HepG2 (cell line): ENCODE measurements at regions not wholly inside any gene's neighbourhood (a gene's known extent, or its start where the extent isn't known, plus 50 kb on each side); places are given as distances from the start of the nearest gene placed in this dataset.

ENCODE experiments used
- ATAC-seq: fragments of 200-7000 bp; cut with Tn5 transposase; 3 replicates; pipeline ENCODE4 v1.9.1; 2020; ENCODE audit warnings: mild to moderate bottlenecking, moderate library complexity
- BruUV-seq: library from RNA; stranded (reverse); fragments of 400-500 nt; replicated peaks from 2 replicates; lab custom pipeline; 2021; lab: Mats Ljungman, UMichigan
- CTCF ChIA-PET: fragments of 300-600 bp; formaldehyde crosslinking; extraction: SDS; loops from one replicate; lab custom pipeline; 2021; ENCODE audit warnings: low total read pairs, inconsistent platforms, low intra/inter-chr PET ratio; lab: Yijun Ruan, JAX
- POLR2A ChIA-PET: fragments of 350-600 bp; sonication (Branson Sonifier 250); formaldehyde crosslinking; loops from one replicate; lab custom pipeline; 2020; ENCODE audit warnings: antibody characterized with exemption, inconsistent platforms; lab: Yijun Ruan, JAX
- DNase-seq: peaks from one replicate; pipeline ENCODE4 v3.0.0-alpha.2; 2015; ENCODE audit warnings: low spot score
- FAIRE-seq: peaks from 3 replicates; lab custom pipeline; 2011; peaks lifted over from hg19 to GRCh38; lab: Jason Lieb, UNC
- H2AFZ ChIP-seq: one replicate; pipeline ENCODE4 v1.6.1; 2011; ENCODE audit warnings: low read length, inconsistent platforms
- H3K27ac ChIP-seq: fragments of 300-600 bp; 3 replicates; pipeline ENCODE4 v1.8.0; 2011; ENCODE audit warnings: mixed run types, mild to moderate bottlenecking, mixed read lengths, low read length, inconsistent platforms; ENCODE audit not compliant: insufficient read depth; ENCODE audit errors: extremely low read length
- H3K27me3 ChIP-seq, 2 experiments: fragments of 200-600 bp in 1 of 2; 2 replicates in 1 of 2; 3 replicates in 1 of 2; pipeline versions ENCODE4 v1.6.0 to v1.8.0; 2011; ENCODE audit warnings: low read length in 2 of 2, mild to moderate bottlenecking in 2 of 2, moderate library complexity in 2 of 2, inconsistent platforms in 1 of 2; ENCODE audit not compliant: insufficient read depth in 2 of 2, control insufficient read depth in 1 of 2
- H3K36me3 ChIP-seq, 2 experiments: fragments of 200-600 bp in 1 of 2; replicated peaks in 1 of 2; 2 replicates in 1 of 2; 3 replicates in 1 of 2; pipeline versions ENCODE4 v1.5.1 to v1.8.0; 2011; ENCODE audit warnings: low read length in 2 of 2, inconsistent platforms in 1 of 2; ENCODE audit not compliant: insufficient read depth in 2 of 2, control insufficient read depth in 1 of 2
- H3K4me1 ChIP-seq: 2 replicates; pipeline ENCODE4 v1.5.1; 2012; ENCODE audit warnings: low read length, inconsistent platforms; ENCODE audit not compliant: insufficient read depth
- H3K4me2 ChIP-seq: 2 replicates; pipeline ENCODE4 v1.6.0; 2011; ENCODE audit warnings: low read depth, low read length, inconsistent platforms
- H3K4me3 ChIP-seq, 3 experiments: fragments of 200-600 bp in 1 of 3; sonication (generic), shearing (Covaris generic) in 1 of 3; replicated peaks in 1 of 3; 2 replicates each; pipeline ENCODE4 v1.5.1; 2011 to 2016; ENCODE audit warnings: low read length in 3 of 3, inconsistent platforms in 2 of 3, low read depth in 2 of 3, mild to moderate bottlenecking in 2 of 3, control low read depth in 1 of 3, mixed read lengths in 1 of 3; ENCODE audit not compliant: insufficient read depth in 1 of 3
- H3K79me2 ChIP-seq: one replicate; pipeline ENCODE4 v1.6.1; 2011; ENCODE audit warnings: low read length, inconsistent platforms; ENCODE audit not compliant: insufficient read depth
- H3K9ac ChIP-seq: 2 replicates; pipeline ENCODE4 v1.6.0; 2011; ENCODE audit warnings: mild to moderate bottlenecking, low read depth, low read length, inconsistent platforms; ENCODE audit not compliant: insufficient read depth
- H3K9me3 ChIP-seq: 2 replicates; pipeline ENCODE4 v1.5.1; 2012; ENCODE audit warnings: mild to moderate bottlenecking, low read length
- H4K20me1 ChIP-seq: 2 replicates; pipeline ENCODE4 v1.6.0; 2011; ENCODE audit warnings: inconsistent platforms, mild to moderate bottlenecking, low read length, moderate library complexity; ENCODE audit not compliant: insufficient read depth
- CBX2 ChIP-seq, 2 experiments: fragments of 200-600 bp in 1 of 2; sonication (generic); formaldehyde crosslinking in 1 of 2; IDR thresholded peaks; 2 replicates each; pipeline versions ENCODE4 v1.7.0 to v1.8.1; 2018 to 2022; ENCODE audit warnings: low read depth in 2 of 2, low read length in 1 of 2, mild to moderate bottlenecking in 1 of 2, missing genetic modification reagents in 1 of 2
- HNRNPLL ChIP-seq: fragments of 200-400 bp; formaldehyde crosslinking; IDR thresholded peaks from 2 replicates; pipeline ENCODE4 v1.6.1; 2017; ENCODE audit warnings: mild to moderate bottlenecking, low read depth, low read length; ENCODE audit not compliant: poor library complexity, severe bottlenecking
- MED8 ChIP-seq: sonication (generic); formaldehyde crosslinking; IDR thresholded peaks from 2 replicates; pipeline ENCODE4 v1.8.1; 2023; ENCODE audit warnings: mild to moderate bottlenecking, missing genetic modification reagents; ENCODE audit not compliant: insufficient replicate concordance
- MEIS2 ChIP-seq: sonication (generic); formaldehyde crosslinking; IDR thresholded peaks from 2 replicates; pipeline ENCODE4 v1.9.0; 2021; ENCODE audit warnings: mild to moderate bottlenecking, missing genetic modification reagents
- NBN ChIP-seq: fragments of 450-650 bp; conservative IDR thresholded peaks from 2 replicates; pipeline ENCODE4 v1.6.1; 2017
- POLR2AphosphoS5 ChIP-seq: IDR thresholded peaks from 2 replicates; pipeline ENCODE4 v1.6.1; 2012; ENCODE audit warnings: low read depth, low read length
- USF2 ChIP-seq, 2 experiments: sonication (generic) in 1 of 2; formaldehyde crosslinking in 1 of 2; IDR thresholded peaks; 2 replicates each; pipeline versions ENCODE4 v1.5.1 to v1.6.1; 2011 to 2020; ENCODE audit warnings: borderline replicate concordance in 1 of 2, low read depth in 1 of 2, low read length in 1 of 2, mild to moderate bottlenecking in 1 of 2, missing genetic modification reagents in 1 of 2, moderate library complexity in 1 of 2
- ZBTB33 ChIP-seq: sonication (generic); formaldehyde crosslinking; IDR thresholded peaks from 2 replicates; pipeline ENCODE4 v1.4.0; 2020; ENCODE audit warnings: missing genetic modification reagents
- ZNF343 ChIP-seq: sonication (generic); formaldehyde crosslinking; IDR thresholded peaks from 2 replicates; pipeline ENCODE4 v1.4.0; 2020; ENCODE audit warnings: mild to moderate bottlenecking, missing genetic modification reagents
- ZNF510 ChIP-seq: sonication (generic); formaldehyde crosslinking; IDR thresholded peaks from 2 replicates; pipeline ENCODE4 v1.4.0; 2020; ENCODE audit warnings: low read depth, mild to moderate bottlenecking, missing genetic modification reagents
- ZNF543 ChIP-seq: sonication (generic); formaldehyde crosslinking; IDR thresholded peaks from 2 replicates; pipeline ENCODE4 v1.4.0; 2020; ENCODE audit warnings: mild to moderate bottlenecking, missing genetic modification reagents
- ZSCAN22 ChIP-seq: sonication (generic); formaldehyde crosslinking; IDR thresholded peaks from 2 replicates; pipeline ENCODE4 v1.4.0; 2020; ENCODE audit warnings: mild to moderate bottlenecking, missing genetic modification reagents
- whole genome bisulfite sequencing: methylation state at CpG from one replicate; pipeline ENCODE4 v1.1.6; 2017; ENCODE audit warnings: low lambda C conversion rate; 5-methylcytosine and 5-hydroxymethylcytosine counted together
- in situ Hi-C: cut with HindIII; loops from 2 replicates; pipeline ENCODE4 v1.10.0; 2017; ENCODE audit warnings: low pct_unique_long_range_greater_than_20kb; ENCODE audit not compliant: extremely low pct_ligation_motif_present
- intact Hi-C: fragments of 100-400 bp; cut with micrococcal nuclease; formaldehyde crosslinking; loops from one replicate; pipeline ENCODE4 v1.10.0; 2022; ENCODE audit not compliant: unreplicated experiment

GRCh38 chr11:87484566-87484965 is 446.8 kb downstream of the TMEM135 start:
- H3K4me1 ChIP-seq: no peaks in the 10 kb centered on the region
- H4K20me1 ChIP-seq: no peaks in the 10 kb centered on the region
- CTCF ChIA-PET: no interaction called here
- POLR2A ChIA-PET: no interaction called here
- no peak for DNase-seq
- WGBS: 5% methylated on average over 3 of the region's 3 CpGs
- in situ Hi-C loops: no loop called here
- intact Hi-C loops: no loop called here
- no TSS peak for BruUV-seq
- no peak for ATAC-seq
- H3K9ac ChIP-seq: no peak overlapping the region
- no peak overlapping the region for H2AFZ ChIP-seq
- no peaks in the 10 kb centered on the region for H3K9me3 ChIP-seq
- H3K36me3 ChIP-seq: no peaks in the 10 kb centered on the region
- no peak for FAIRE-seq
- no peak overlapping the region for H3K27ac ChIP-seq
- no peak overlapping the region for H3K4me2 ChIP-seq
- TF ChIP-seq MED8 (CRISPR knock-in tag) (no peak), MEIS2 (CRISPR knock-in tag) (no peak), CBX2 (IDR thresholded peaks at IDR 0.05; ENCODE audit: low read depth, low read length) (no peak), CBX2 (CRISPR knock-in tag; IDR thresholded peaks at IDR 0.05; ENCODE audit: low read depth) (no peak), HNRNPLL (no peak), POLR2AphosphoS5 (no peak), ZBTB33 (CRISPR knock-in tag) (no peak)
- no peaks in the 10 kb centered on the region for H3K79me2 ChIP-seq
- H3K4me3 ChIP-seq: no peak overlapping the region
- H3K27me3 ChIP-seq: no peaks in the 10 kb centered on the region

- Histone ChIP-seq H3K4me1 (no peaks in the 10 kb centered on the region), H2AFZ (no peak overlapping the region), H3K4me2 (no peak overlapping the region), H3K36me3 (no peaks in the 10 kb centered on the region), H3K27me3 (no peaks in the 10 kb centered on the region), H3K27ac (no peak overlapping the region), H3K9ac (no peak overlapping the region), H3K4me3 (no peak overlapping the region), H3K79me2 (no peaks in the 10 kb centered on the region), H4K20me1 (no peaks in the 10 kb centered on the region), H3K9me3 (no peaks in the 10 kb centered on the region)
- ATAC-seq (no peak), FAIRE-seq (no peak), DNase-seq (no peak)
- POLR2A ChIA-PET: no interaction called here
- intact Hi-C loops (no loop called here), in situ Hi-C loops (no loop called here)
- CTCF ChIA-PET: no interaction called here
- no TSS peak for BruUV-seq
- WGBS: 0% methylated on average over 2 of the region's 2 CpGs
- TF ChIP-seq NBN (no peak), ZNF343 (CRISPR knock-in tag) (no peak), ZSCAN22 (CRISPR knock-in tag) (no peak), ZNF543 (CRISPR knock-in tag) (no peak), ZNF510 (no peak), USF2 (IDR thresholded peaks at IDR 0.05; ENCODE audit: low read depth, low read length) (no peak), USF2 (CRISPR knock-in tag; IDR thresholded peaks at IDR 0.05; ENCODE audit: borderline replicate concordance) (no peak)
Measured at GRCh38 chr11:87477321-87477720, 439.6 kb downstream of the TMEM135 start.
